ENCODE measurements at regions not wholly inside any gene's neighbourhood (a gene's known extent, or its start where the extent isn't known, plus 50 kb on each side); places are given as distances from the start of the nearest gene placed in this dataset.

- ChIA-PET SMC1A (ENCODE audit: uncharacterized antibody, unreplicated experiment) (interaction anchor here (0.7 kb wide), 2 partner anchors 10 to 103 kb away, joined by 3 read pairs; no protein-coding TSS in a partner anchor), RAD21 (ENCODE audit: unreplicated experiment) (no interaction called here), POLR2A (no interaction called here), CTCF (interaction anchor here (0.6 to 1.1 kb wide), 2 partner anchors 37 to 176 kb away, joined by 3 read pairs; no protein-coding TSS in a partner anchor)
- H3K9ac ChIP-seq (ENCODE audit: control insufficient read depth, insufficient read depth, low read length), result no peak overlapping the region
- peaks cover 10% of the 10 kb centered on the region for H3K4me1 ChIP-seq (ENCODE audit: control insufficient read depth, insufficient read depth, low read length)
- DNase-seq (ENCODE audit: low read depth, low spot score), result no peak
- TF ChIP-seq CEBPB (IDR thresholded peaks at IDR 0.05; ENCODE audit: borderline replicate concordance in 1 of 2, low read depth in 2 of 2, low read length in 2 of 2), result no peak
- TF ChIP-seq SMARCA5 (IDR thresholded peaks at IDR 0.05), result no peak
- TF ChIP-seq NR2F1 (conservative IDR thresholded peaks at IDR 0.05), result no peak
- TF ChIP-seq RELB (IDR thresholded peaks at IDR 0.05; ENCODE audit: low read depth), result no peak
- no peak for TF ChIP-seq TBL1XR1 (IDR thresholded peaks at IDR 0.05; ENCODE audit: low read depth, low read length)
- TF ChIP-seq RBBP5 (conservative IDR thresholded peaks at IDR 0.05), result no peak
- no peak for TF ChIP-seq FOS (IDR thresholded peaks at IDR 0.05; ENCODE audit: borderline replicate concordance, extremely low read depth, insufficient read length)
- no peak for TF ChIP-seq GATAD2B (conservative IDR thresholded peaks at IDR 0.05; ENCODE audit: low read depth)
- TF ChIP-seq PKNOX1 (IDR thresholded peaks at IDR 0.05), result no peak
- TF ChIP-seq IRF4 (IDR thresholded peaks at IDR 0.05; ENCODE audit: low read depth, low read length), result no peak
- no peak for TF ChIP-seq NR2C1 (IDR thresholded peaks at IDR 0.05)
- no peak for TF ChIP-seq ATF7 (IDR thresholded peaks at IDR 0.05; ENCODE audit: low read depth)
- TF ChIP-seq IRF3 (IDR thresholded peaks at IDR 0.05), result no peak
- no peak for TF ChIP-seq ZNF24 (IDR thresholded peaks at IDR 0.05)
- FAIRE-seq, result no peak
- no peak overlapping the region for H3K4me2 ChIP-seq (ENCODE audit: control insufficient read depth, insufficient read depth)
- no peak overlapping the region for H3K27ac ChIP-seq (ENCODE audit: control insufficient read depth, insufficient read depth)
- intact Hi-C loops (cut with micrococcal nuclease; ENCODE audit: unreplicated experiment) (loop anchor here (2.0 kb wide), 1 partner anchor 236 kb away; no protein-coding TSS in a partner anchor), in situ Hi-C loops (cut with MboI) (no loop called here)
- ATAC-seq, result no peak
- H2AFZ ChIP-seq (ENCODE audit: control insufficient read depth, low read depth, low read length), result no peak overlapping the region
- H3K36me3 ChIP-seq (ENCODE audit: control insufficient read depth in 2 of 2, insufficient read depth in 2 of 2, low read length in 1 of 2), result no peaks in the 10 kb centered on the region
- no peaks in the 10 kb centered on the region for H3K27me3 ChIP-seq (replicated peaks in 1 of 2; ENCODE audit: control insufficient read depth in 2 of 2, insufficient read depth in 2 of 2, low read length in 1 of 2)
- H3K9me3 ChIP-seq (replicated peaks; ENCODE audit: control insufficient read depth, insufficient read depth, low read length), result no peaks in the 10 kb centered on the region; the same call in 2 of the 3 replicates
- no peak overlapping the region for H3K4me3 ChIP-seq
- 100% methylated on average over 2 of the region's 2 CpGs for WGBS (ENCODE audit: insufficient coverage, insufficient replicate concordance, low lambda C conversion rate, missing lambda C conversion rate)
- H3K79me2 ChIP-seq (ENCODE audit: control insufficient read depth, insufficient read depth, low read length), result no peaks in the 10 kb centered on the region
- BruUV-seq (replicated peaks), result no TSS peak
- H4K20me1 ChIP-seq (ENCODE audit: control insufficient read depth, insufficient read depth), result no peaks in the 10 kb centered on the region
Measured at GRCh38 chr2:207236156-207236935, 70.6 kb upstream of the KLF7 start.

All from GM12878 (cell line).